ENCODE measurements at regions not wholly inside any gene's neighbourhood (a gene's known extent, or its start where the extent isn't known, plus 50 kb on each side); places are given as distances from the start of the nearest gene placed in this dataset.

DNA sequence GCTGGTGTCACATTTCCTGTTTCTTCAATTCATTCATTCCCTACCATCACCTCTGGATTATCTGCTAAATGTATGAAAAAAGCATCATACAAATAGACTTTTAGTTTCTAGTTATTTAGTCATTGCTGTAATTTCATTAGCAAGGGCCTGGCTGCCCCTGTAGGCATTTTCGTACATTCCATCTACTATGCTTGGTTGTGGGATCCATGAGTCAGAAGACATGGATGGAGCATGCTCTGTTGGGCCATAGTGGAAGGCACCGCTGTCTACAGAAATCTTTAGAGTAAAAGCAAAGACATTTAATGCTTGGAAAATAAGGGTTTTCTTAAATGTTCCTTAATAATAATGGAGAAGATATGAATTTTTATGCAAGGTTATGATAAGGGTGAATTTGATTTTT, 324.8 kb upstream of the MEIS1 start:
- Mint-ChIP-seq H3K4me3 (ENCODE audit: unreplicated experiment) (no peak overlapping the region), H3K36me3 (ENCODE audit: insufficient read depth, unreplicated experiment) (no peaks in the 10 kb centered on the region), H3K9me3 (ENCODE audit: unreplicated experiment) (no peaks in the 10 kb centered on the region), H3K27ac (ENCODE audit: low read depth, unreplicated experiment) (no peak overlapping the region), H3K4me1 (ENCODE audit: insufficient read depth, unreplicated experiment) (no peaks in the 10 kb centered on the region), H3K27me3 (ENCODE audit: insufficient read depth, unreplicated experiment) (no peaks in the 10 kb centered on the region)
- DNase-seq (ENCODE audit: unreplicated experiment) = no peak
- TF ChIP-seq, protein P1, sequence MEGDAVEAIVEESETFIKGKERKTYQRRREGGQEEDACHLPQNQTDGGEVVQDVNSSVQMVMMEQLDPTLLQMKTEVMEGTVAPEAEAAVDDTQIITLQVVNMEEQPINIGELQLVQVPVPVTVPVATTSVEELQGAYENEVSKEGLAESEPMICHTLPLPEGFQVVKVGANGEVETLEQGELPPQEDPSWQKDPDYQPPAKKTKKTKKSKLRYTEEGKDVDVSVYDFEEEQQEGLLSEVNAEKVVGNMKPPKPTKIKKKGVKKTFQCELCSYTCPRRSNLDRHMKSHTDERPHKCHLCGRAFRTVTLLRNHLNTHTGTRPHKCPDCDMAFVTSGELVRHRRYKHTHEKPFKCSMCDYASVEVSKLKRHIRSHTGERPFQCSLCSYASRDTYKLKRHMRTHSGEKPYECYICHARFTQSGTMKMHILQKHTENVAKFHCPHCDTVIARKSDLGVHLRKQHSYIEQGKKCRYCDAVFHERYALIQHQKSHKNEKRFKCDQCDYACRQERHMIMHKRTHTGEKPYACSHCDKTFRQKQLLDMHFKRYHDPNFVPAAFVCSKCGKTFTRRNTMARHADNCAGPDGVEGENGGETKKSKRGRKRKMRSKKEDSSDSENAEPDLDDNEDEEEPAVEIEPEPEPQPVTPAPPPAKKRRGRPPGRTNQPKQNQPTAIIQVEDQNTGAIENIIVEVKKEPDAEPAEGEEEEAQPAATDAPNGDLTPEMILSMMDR (IDR thresholded peaks at IDR 0.05; ENCODE audit: unreplicated experiment) = no peak
- intact Hi-C loops (cut with micrococcal nuclease) = no loop called here
- ChIA-PET CTCF (interaction anchor here (0.6 kb wide), 1 partner anchor 437 kb away, joined by 4 read pairs; no protein-coding TSS in a partner anchor), POLR2A (no interaction called here)
- no TSS peak for BruUV-seq (replicated peaks)

DNA sequence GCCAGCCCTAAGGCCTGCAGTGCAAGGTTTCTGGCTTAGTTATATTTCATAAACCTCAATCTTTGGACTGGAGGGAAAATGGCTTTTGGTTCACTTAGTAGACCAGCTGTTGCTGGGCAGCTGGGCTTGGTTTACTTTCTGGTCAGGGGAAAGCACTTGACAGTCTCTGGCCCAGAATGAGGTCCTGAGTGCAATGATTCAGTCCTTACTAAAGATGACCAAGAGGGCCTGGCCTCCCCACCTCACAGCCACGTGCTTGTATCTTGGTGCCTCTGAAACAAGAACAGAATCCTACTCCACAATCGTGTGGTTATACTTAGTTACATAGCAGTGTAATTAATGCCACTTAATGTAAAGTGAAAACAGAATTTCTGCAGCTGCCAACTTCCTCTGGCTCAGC, 325.5 kb upstream of the MEIS1 start:
- H3K9me3 Mint-ChIP-seq (ENCODE audit: unreplicated experiment) = no peaks in the 10 kb centered on the region
- POLR2A ChIA-PET = no interaction called here

DNA sequence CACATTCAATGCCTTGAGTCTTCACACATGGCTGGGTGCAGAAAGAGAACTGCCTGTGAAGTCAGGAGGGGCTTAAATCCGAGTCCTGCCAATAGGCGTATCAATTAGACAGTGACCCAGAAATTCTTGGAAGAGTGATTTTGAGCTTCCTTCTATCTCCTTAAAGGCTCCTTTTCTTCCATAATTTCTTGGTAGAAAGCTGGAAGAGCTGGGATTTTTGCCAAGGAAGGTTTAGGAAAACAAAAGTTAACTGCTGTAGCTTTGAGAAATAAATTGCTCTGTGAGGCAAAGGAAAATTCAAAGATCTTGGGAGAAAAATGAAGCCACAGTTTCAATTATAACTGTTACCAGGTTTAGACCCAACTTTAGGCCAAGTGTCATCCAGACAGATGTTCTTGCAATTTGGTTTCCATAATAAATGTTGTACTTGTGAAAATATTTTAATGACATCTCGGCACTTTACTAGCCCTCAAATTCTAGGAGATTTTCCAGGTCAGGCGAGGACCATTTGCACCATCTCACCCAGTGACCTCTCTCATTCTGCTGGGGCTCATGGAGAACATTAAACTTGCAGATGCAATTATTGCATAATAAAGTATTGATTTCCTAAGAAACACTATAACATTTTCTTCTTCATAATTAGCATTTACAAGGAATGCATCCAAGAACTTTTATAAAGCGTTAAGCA, 329.7 kb upstream of the MEIS1 start:
- H3K4me3 Mint-ChIP-seq (ENCODE audit: unreplicated experiment) = no peak overlapping the region
- DNase-seq (ENCODE audit: unreplicated experiment) = no peak
- no peaks in the 10 kb centered on the region for H3K4me1 Mint-ChIP-seq (ENCODE audit: insufficient read depth, unreplicated experiment)
- ChIA-PET CTCF (interaction anchor here (0.6 to 0.7 kb wide), 2 partner anchors 25 to 1820 kb away, joined by 3 read pairs; no protein-coding TSS in a partner anchor), POLR2A (interaction anchor here (0.6 to 1.5 kb wide), 2 partner anchors 85 to 954 kb away, joined by 3 to 4 read pairs; no protein-coding TSS in a partner anchor)
- H3K27me3 Mint-ChIP-seq (ENCODE audit: insufficient read depth, unreplicated experiment) = no peaks in the 10 kb centered on the region
- H3K36me3 Mint-ChIP-seq (ENCODE audit: insufficient read depth, unreplicated experiment) = no peaks in the 10 kb centered on the region
- no peak overlapping the region for H3K27ac Mint-ChIP-seq (ENCODE audit: low read depth, unreplicated experiment)
- intact Hi-C loops (cut with micrococcal nuclease) = no loop called here
- TF ChIP-seq, protein P1 (IDR thresholded peaks at IDR 0.05; ENCODE audit: unreplicated experiment) = no peak
- no peaks in the 10 kb centered on the region for H3K9me3 Mint-ChIP-seq (ENCODE audit: unreplicated experiment)
- no TSS peak for BruUV-seq (replicated peaks)

More for the DNA sequence above, 325.5 kb upstream of the MEIS1 start:
- intact Hi-C loops (cut with micrococcal nuclease) = no loop called here
- no TSS peak for BruUV-seq (replicated peaks)
- H3K27ac Mint-ChIP-seq (ENCODE audit: low read depth, unreplicated experiment) = no peak overlapping the region
- no peak overlapping the region for H3K4me3 Mint-ChIP-seq (ENCODE audit: unreplicated experiment)
- no peaks in the 10 kb centered on the region for H3K27me3 Mint-ChIP-seq (ENCODE audit: insufficient read depth, unreplicated experiment)
- CTCF ChIA-PET = no interaction called here
- no peaks in the 10 kb centered on the region for H3K4me1 Mint-ChIP-seq (ENCODE audit: insufficient read depth, unreplicated experiment)
- TF ChIP-seq, protein P1 (IDR thresholded peaks at IDR 0.05; ENCODE audit: unreplicated experiment) = no peak
- no peaks in the 10 kb centered on the region for H3K36me3 Mint-ChIP-seq (ENCODE audit: insufficient read depth, unreplicated experiment)
- DNase-seq (ENCODE audit: unreplicated experiment) = no peak

DNA sequence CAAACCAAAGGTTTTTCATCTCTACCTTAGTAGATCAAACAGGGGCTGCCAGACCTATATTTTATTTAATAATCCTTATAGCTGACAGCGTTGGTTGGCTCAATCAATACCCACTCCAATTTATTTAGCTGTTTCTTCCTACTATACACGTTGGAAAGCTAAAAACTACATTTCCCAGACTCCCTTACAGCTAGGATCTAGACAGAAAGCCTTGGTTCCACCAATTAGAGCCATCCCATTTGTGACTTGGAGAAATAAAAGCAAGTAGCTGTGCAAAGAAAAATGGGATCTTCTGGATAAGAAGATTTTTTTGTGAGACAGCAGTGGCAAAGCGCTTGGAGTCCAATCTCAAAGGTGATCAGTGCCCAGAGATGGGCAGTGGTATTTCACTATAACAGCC, 331.3 kb upstream of the MEIS1 start:
- no TSS peak for BruUV-seq (replicated peaks)
- H3K4me3 Mint-ChIP-seq (ENCODE audit: unreplicated experiment) = no peak overlapping the region
- no peak overlapping the region for H3K27ac Mint-ChIP-seq (ENCODE audit: low read depth, unreplicated experiment)
- ChIA-PET CTCF (no interaction called here), POLR2A (interaction anchor here (0.8 kb wide), 1 partner anchor 9 kb away, joined by 3 read pairs; no protein-coding TSS in a partner anchor)
- H3K4me1 Mint-ChIP-seq (ENCODE audit: insufficient read depth, unreplicated experiment) = no peaks in the 10 kb centered on the region
- no peaks in the 10 kb centered on the region for H3K36me3 Mint-ChIP-seq (ENCODE audit: insufficient read depth, unreplicated experiment)
- intact Hi-C loops (cut with micrococcal nuclease) = no loop called here
- TF ChIP-seq, protein P1 (IDR thresholded peaks at IDR 0.05; ENCODE audit: unreplicated experiment) = no peak
- DNase-seq (ENCODE audit: unreplicated experiment) = no peak
- no peaks in the 10 kb centered on the region for H3K27me3 Mint-ChIP-seq (ENCODE audit: insufficient read depth, unreplicated experiment)
- H3K9me3 Mint-ChIP-seq (ENCODE audit: unreplicated experiment) = no peaks in the 10 kb centered on the region

Measured in MCF 10A (cell line).